NCI-H526 (cell line): ENCODE measurements at regions not wholly inside any gene's neighbourhood (a gene's known extent, or its start where the extent isn't known, plus 50 kb on each side); places are given as distances from the start of the nearest gene placed in this dataset.
"Not testable (repeated sequence)": the region's sequence is repeated elsewhere in the genome, so short reads cannot be mapped to it uniquely, and the experiment has no call there.

ENCODE experiments used
- DNase-seq, 2 experiments: peaks; one replicate each; lab custom pipeline; 2025; lab: John Stamatoyannopoulos, UW

- no peak for DNase-seq
Measured at GRCh38 chr4:14313757-14314156, 686.2 kb upstream of the BOD1L1 start.

- no peak for DNase-seq
Measured at GRCh38 chr4:14315129-14315528, 687.2 kb upstream of the CPEB2 start.

- DNase-seq, result no peak
Measured at GRCh38 chr4:14317351-14317750, 684.9 kb upstream of the CPEB2 start.

DNA sequence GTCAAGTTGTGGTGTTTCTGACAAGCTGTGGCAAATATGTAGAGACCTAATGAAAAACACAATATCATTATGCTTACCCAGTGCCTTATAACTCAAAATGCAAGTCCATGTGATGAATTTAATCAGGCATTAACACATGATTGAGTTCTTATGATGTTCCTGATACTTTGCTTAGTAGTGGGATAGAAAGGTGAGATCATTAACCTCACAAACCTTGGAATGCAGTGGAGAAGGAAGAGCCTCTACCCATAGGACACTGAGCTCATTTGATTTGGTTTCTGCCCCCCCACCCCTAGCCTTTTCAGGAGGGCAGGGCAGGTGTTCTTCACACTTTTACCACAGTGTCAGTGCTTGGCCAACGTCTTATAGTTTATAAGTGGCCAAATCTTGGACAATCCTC lies 683.6 kb upstream of the CPEB2 start:
- no peak for DNase-seq

GRCh38 chr4:14321723-14322122 lies 680.6 kb upstream of the CPEB2 start:
- no peak for DNase-seq

GRCh38 chr4:14323191-14323590 lies 679.1 kb upstream of the CPEB2 start:
- no peak for DNase-seq

DNA sequence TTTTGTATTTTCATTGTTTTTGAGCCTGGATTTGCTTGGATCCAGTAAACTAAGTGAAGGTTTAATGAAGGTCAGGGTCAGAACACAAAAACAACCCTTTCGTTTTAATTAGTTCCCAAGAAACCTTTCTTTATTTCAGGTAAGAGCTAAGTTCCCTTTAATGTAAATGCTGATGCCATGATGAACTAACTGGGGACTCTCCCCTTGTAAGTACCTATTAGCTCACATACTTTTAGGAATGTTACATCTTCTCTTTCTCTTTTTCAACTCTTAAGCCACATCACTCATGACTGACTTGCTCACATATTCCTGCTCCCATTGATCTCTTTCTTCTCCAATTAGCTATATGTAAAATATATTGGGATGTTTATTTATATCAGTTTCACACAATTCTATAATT lies 673.1 kb upstream of the CPEB2 start:
- no peak for DNase-seq

- DNase-seq, result no peak
Measured at GRCh38 chr4:14333616-14334015, 668.7 kb upstream of the CPEB2 start.

- DNase-seq, result no peak
Measured at GRCh38 chr4:14334166-14334565, 668.1 kb upstream of the CPEB2 start.

GRCh38 chr4:14335872-14336271 lies 666.4 kb upstream of the CPEB2 start:
- no peak for DNase-seq

DNA sequence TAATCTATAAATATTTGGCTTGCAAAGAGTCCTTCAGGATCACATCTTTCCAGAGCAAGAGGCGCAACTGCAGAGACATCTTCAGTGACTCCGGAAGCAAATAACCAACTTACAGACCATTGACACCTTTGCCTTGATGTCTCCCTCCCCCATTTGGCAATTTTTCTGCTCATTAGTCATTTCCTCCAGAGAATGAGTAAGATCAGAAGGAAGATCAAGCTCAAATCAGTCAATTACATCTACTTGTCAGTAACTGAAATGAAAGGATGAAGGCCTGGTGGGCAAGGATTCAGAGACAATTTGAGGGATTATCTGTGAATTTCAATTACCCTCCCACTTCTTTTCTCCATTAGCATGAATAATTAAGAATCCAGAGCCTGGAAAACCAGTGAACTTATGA lies 665.6 kb upstream of the CPEB2 start:
- DNase-seq, result no peak

DNA sequence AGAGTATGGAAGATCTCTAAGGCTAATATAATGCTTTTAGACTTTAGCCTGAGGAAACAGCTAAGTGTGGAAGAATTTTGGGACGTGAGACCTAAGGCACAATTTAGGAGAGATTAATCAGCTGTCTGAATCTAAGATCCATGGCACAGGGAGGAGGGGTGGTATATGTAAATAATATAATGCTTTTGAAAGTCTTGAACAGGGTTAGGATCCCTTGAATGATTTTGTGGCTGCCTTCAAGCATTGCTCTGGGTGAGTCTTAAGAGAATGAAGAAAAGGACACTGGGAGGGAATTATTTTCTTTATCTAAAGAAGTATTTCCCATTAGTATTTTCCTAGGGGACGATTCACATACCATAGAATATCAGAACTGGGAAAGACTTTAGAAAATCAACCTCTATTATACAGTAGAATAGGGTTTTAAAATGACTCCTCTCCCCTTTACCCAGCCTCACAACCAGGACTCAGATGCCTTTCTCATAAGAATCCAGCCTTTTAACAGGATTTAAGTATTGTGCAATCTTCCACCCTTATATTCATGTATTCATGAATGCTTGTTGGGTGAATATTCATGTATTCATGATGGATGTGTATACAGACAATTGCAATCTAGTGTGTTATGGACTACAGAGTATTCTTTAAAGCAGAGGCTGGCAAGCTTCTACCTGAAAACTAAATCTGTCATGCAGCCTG lies 664.2 kb upstream of the CPEB2 start:
- no peak for DNase-seq

DNA sequence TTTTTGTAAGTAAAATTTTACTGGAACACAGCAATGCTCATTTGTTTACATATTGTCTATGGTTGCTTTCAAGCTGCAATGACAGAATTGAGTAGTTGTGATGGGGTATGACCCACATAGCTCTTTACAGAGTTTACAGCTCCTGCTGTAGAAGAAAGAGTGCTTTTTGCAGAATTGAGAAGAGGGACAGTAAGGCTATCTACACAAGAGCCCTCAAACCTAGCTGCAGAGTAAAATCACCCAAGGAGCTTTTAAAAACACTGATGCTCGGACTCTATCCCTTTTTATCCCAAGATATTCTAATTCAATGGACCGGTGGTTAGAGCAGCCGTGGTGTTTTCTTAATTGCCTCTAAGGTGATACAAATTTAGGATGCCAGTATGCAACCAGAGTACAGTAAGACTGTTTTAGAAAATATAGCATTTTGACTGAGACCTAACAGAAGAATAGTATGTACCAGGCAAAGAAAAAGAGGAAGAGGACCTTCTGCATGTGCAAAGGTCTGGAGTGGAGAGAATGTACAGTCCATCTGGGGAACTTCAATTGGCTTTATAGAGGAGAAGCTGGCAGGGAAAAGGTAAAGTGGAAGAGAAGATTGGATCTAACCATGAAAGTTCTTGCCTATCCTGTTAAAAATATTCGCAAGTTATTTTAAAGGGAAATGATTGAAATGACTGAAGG lies 663.6 kb upstream of the CPEB2 start:
- DNase-seq, result no peak

DNA sequence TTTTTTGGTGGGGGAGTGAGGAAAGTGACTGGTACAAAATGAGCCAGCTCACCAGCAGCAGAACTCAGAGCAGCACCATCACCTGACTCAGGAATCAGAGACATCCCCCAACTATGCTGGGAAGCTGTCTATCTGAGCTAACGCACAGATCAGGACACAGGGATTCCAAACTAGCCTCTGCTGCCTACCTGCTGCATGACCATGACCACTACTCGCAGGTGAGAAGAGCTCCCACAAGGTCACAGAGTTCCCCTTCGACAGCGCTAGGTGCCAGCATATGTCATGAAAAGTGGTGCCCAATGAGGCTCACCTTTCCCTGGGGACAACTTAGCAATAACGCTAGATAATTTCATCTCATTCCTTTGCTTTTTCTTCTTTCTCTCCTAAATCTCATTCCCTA lies 662.6 kb upstream of the CPEB2 start:
- DNase-seq, result no peak

DNA sequence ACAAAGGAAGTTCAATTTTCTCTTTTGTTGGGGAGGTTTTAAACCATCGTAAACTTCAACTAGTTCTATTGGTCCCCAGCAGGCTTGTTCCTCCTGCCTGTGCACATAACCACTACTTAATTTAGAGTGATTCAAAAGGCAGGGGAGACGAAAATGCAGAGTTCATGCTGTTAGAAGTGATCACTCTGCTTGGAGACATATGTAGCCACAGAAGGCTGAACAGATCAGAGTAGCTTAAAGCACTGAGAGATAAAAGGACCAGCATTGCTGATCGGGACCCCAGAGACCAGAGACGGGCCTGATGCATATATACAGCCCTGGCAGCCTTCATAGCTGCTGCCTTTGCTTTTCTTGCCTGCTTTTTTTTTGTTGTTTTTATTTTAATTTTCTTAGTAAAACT lies 662.0 kb upstream of the CPEB2 start:
- DNase-seq, result no peak

- no peak for DNase-seq
Measured at GRCh38 chr4:14343961-14344360, 658.3 kb upstream of the CPEB2 start.

DNA sequence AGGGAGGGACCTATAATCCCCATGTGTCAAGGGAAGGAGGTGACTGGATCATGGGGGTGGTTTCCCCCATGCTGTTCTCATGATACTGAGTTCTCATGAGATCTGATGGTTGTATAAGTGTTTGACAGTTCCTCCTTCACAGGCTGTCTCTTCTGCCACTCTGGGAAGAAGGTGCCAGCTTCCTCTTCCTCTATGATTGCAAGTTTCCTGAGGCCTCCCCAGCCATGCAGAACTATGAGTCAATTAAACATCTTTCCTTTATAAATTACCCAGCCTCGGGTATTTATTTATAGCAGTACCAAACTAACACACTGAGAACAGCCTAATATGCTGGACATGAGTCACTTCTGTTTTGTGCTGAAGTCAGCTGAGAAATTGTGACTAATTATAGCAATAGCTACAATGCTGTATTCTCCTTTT lies 656.9 kb upstream of the CPEB2 start:
- DNase-seq, result no peak

DNA sequence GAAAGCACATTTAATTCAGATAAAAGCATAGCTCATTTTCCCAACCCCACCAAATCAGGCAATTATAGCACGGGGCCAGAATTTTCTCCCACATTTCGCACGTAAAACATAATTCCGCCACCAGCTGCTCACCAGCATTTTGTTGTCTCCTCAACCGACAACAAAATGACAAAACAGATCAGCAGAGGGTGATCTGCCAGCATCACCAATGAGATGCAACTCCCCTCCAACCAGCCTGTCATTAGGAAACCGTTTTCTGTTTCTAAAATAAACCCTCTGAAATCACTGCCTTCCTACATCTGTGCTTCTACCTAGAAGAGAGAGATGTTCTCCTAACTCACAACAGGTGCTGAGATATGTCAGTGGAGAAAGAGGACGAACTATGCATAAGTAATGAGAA lies 654.8 kb upstream of the CPEB2 start:
- DNase-seq, result no peak

GRCh38 chr4:14348506-14348905 lies 653.8 kb upstream of the CPEB2 start:
- DNase-seq, result no peak

- DNase-seq, result not testable (repeated sequence)
Measured at GRCh38 chr4:14358544-14359160, 643.6 kb upstream of the CPEB2 start.

DNA sequence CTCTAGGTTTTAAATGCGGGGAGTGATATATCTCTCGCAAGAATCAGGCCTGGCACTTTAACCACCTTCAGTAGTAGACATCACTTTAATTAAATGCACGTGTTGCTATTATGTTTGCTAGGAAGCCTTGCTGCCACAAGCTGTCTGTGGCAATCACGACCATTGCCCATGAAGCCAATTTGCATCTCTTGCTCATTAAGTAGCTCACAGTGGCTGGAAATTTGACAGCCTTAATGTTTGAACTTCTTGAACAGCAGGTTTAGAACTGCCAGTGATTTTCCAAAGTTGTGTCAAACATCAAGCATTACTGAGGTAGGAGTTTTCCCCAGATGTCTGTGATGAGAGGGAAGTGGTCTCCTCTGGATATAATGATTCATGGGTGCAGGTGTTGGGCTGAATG lies 642.3 kb upstream of the CPEB2 start:
- no peak for DNase-seq

GRCh38 chr4:14361084-14361483 lies 641.2 kb upstream of the CPEB2 start:
- no peak for DNase-seq

- DNase-seq, result no peak
Measured at GRCh38 chr4:14362385-14362784, 639.9 kb upstream of the CPEB2 start.
